GM12892 (cell line): ENCODE measurements at regions not wholly inside any gene's neighbourhood (a gene's known extent, or its start where the extent isn't known, plus 50 kb on each side); places are given as distances from the start of the nearest gene placed in this dataset.

Experiments used
- POLR2A ChIP-seq: IDR thresholded peaks from 2 replicates; pipeline ENCODE4 v1.6.1; 2011; ENCODE audit warnings: low read depth, low read length, control low read depth
- TAF1 ChIP-seq: IDR thresholded peaks from 2 replicates; pipeline ENCODE4 v1.6.1; 2011; ENCODE audit warnings: low read depth, mild to moderate bottlenecking, control low read depth, low read length, borderline replicate concordance

- TF ChIP-seq TAF1 (no peak), POLR2A (no peak)
These were observed 253.2 kb upstream of the SMIM30 start for GRCh38 chr7:113371416-113372043.
